Fibroblast of skin of right biceps (primary cell): ENCODE measurements at regions not wholly inside any gene's neighbourhood (a gene's known extent, or its start where the extent isn't known, plus 50 kb on each side); places are given as distances from the start of the nearest gene placed in this dataset.
A peak's percentile ranks its signal among the peaks of the same experiment; 100 is the strongest.
"Not testable (repeated sequence)": the region's sequence is repeated elsewhere in the genome, so short reads cannot be mapped to it uniquely, and the experiment has no call there.

Experiments used
- DNase-seq: peaks from one replicate; pipeline ENCODE4 v3.0.0-alpha.2; 2013

DNA sequence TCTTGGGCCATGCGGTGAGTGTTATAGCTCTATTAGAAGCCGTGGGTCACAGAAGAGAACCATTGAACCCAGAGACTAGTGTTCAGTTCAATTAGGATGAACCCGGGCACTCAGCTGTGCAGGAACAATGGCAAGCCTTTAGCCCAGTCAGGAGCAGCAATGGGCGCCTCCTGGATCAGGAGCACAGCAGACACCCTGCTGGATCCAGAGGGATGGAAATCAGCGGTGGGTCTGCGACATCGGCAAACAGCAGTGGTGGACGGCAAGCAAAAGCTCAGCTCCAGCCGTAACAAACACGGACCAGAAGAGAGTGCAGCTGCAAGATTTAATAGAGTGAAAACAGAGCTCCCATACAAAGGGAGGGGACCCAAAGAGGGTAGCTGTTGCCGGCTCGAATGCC, 228.3 kb upstream of the SPOPL start:
- DNase-seq: not testable (repeated sequence)

DNA sequence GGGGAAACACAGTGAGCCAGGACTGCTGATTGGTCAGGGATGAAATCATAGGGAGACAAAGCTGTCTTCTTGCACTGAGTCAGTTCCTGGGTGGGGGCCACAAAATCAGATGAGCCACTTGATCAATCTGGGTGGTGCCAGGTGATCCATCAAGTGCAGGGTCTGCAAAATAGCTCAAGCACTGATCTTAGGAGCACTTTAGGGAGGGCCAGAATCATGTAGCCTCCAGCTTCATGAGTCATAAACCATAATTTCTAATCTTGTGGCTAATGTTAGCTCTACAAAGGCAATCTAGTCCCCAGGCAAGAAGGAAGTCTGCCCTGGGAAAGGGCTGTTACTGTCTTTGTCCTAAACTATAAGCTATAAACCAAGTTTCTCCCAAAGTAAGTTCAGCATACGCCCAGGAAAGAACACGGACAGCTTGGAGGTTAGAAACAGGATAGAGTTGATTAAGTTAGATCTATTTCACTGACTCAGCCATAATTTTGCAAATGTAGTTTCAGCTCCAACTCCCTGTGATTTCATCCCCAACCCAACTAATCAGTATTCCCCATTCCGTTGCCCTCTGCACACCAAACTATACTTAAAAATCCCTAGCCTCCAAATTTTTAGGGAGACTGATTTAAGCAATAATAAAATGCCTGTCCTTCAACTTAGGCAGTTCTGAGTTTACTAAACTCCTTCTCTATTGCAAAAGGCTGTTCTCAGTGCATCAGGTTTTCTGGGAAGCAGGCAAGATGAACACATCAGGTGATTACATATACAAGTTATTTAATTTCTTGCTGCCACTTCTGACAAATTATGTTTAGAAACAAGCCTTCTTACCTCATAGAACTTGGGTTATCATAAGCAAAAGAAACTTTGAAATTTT, 226.9 kb upstream of the SPOPL start:
- peak; percentile 61 for DNase-seq

DNA sequence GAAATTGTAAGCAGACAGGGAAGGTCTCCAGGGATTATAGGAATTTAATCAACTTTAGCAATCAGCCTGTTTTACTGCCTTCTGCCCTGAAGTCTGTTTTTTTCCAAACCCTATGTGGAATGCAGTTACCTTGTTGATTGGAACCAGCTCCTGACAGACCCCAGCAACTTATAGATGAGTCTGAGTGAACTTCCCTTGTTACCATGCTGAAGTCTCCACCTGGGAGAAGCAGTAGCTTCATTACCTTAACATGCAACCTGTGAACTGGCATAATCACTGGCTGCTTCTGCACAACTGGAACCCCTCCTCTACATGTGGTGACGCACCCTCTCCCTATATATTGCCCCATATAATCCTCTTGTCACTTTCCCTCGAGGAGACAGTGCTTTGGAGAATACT, 226.3 kb upstream of the SPOPL start:
- peak; percentile 36 for DNase-seq

DNA sequence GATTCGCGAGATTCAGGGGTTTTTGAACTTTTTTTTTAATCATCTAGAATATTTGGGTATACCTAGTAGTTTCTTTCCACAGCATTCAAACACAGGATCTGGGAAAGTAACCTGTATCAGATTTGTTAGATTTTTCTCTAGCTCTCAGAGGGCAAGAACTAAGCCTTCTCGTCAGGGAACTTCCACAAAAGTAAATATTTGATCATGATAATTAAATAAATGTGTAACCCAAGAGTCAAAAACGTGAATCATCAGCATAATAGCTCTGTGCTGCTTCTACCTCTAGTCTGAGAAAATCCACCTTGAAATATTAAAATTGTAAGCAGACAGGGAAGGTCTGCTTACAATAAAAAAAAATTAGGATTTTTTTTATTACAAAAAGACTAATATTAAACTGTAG, 225.7 kb upstream of the SPOPL start:
- peak; percentile 63 for DNase-seq

DNA sequence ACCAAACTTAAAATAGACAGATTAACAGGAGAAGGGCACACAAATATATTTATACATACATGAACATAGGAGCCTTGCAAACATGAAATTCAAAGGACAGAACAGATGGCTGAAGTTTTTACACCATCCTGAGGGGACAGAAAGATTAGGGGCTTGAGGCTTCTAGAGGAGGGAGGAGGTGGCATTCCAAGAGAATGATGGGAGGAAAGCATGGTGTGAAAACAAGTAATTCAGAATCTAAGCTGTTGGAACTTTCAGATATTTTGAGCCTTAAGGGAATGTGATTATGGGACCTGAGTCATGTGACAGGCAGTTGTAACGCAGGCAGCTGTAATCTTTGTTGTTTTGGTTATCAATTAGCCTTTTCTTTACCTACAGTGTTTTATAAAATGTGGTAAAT, 225.2 kb upstream of the SPOPL start:
- DNase-seq: peak; percentile 25

DNA sequence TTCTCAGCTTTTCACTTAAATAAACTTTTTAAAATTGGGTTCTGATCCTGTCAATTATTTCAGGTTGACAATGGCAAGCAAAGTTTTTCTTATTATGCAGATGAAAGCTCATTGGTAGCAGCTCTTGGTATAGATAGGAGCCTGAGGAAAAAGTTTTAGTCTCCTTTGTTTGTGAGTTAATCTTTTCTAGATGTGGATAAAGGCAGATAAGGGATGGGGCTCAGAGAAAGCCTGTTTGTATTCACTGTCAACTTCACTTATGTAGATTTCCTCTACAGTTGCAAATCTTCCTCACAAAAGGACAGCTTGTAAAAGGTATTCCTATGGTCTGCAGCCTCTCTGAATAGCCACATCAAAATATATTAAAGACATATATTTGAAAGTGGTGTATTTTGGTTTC, 224.5 kb upstream of the SPOPL start:
- DNase-seq: no peak

DNA sequence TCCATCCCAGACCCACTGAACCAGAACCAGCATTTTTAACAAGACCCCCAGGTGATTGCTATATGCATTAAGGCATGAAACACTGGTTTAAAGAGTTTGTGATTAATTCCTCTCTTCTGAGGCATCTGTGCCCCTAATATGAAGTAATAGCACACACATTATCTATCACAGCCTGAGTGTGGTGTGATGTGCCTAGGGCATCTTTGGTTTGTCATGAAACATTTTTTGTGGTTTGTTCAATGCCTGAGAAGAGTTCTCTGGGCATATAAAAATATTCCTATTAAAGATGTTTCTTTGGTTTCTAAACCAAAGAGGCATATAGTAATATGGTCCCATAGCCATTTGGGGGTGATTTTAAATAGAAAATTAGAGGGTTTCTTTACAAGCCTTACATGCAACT, 221.7 kb upstream of the SPOPL start:
- DNase-seq: no peak

DNA sequence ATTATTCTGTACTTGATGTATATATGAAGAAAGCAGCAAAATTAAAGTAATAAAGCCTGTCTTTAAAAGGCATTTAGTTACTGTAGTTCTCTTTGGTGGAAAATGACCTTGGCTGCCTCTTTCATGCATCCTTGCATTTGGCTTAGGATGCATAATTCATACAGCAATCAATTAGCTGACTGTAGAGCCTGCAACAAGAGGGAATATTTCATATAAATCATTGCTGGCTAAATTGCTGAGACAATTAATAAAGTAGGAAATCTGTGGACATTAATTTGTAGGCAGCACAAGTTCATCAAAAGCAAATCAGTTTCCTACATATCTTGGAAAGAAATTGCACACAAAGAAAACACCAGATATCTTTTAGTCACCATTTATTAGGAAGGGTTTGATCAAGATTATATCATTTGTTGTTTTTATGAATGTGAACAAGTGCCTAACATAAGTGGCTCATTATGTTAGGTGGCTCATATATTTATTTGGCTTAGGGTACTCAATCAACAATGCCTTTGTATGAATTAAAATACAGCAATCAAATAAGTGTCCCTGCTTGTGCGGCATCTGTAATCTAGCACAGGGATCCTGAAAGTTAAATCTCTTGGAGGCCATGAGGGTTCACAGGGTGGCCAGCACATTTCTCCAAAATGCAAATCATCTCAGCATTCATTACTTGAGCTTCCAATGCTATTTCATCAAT, 220.4 kb upstream of the SPOPL start:
- DNase-seq: no peak

DNA sequence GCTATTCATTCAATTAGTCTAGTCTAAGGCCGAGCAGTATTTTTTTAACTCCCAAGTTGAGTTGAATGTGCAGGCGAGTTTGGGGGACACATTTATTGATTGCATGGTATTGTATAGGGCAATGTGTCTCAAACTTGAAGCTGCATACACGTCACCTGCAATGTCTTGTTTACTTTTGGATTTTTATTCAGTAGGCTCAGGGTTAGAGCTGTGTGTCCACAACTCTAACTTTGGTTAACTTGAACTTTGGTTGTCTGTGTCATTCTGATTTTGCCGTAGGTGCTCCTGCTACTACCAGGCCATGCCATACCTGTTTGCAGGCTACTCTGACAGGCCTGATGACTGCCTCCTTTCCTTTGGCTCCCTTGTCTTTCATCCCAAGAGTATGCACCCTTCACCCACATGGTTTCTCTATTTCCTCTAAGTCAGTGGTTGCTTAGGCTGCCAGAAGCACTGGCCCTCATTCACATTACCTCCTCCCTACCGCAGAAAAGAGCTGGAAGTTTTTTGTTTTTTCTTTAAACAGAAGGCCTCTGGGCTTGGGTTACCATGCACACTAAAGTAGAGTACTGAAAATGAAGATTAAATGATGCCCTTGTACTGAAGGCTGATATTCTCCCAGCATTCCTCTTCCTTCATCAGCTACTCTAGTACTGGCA, 219.4 kb upstream of the SPOPL start:
- DNase-seq: no peak

DNA sequence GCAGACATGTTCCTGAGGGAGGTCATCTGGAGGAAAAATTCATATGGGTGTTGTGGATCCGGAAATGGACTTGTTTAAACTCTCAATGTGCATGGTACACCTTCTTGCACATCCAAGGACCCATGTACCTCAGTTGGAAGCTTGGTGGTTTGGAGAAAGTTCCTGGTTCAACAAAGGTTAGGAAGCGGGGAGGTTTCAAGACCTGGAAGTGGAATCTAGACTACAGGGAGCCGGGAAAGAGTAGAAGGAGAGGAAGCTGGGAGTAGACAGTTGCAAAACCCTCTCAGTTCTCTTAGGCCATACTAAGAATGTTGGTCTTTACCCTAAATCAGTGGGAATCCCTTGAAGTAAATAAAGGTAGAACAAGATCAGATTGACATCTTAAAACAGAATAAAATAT, 209.8 kb upstream of the SPOPL start:
- DNase-seq: no peak

DNA sequence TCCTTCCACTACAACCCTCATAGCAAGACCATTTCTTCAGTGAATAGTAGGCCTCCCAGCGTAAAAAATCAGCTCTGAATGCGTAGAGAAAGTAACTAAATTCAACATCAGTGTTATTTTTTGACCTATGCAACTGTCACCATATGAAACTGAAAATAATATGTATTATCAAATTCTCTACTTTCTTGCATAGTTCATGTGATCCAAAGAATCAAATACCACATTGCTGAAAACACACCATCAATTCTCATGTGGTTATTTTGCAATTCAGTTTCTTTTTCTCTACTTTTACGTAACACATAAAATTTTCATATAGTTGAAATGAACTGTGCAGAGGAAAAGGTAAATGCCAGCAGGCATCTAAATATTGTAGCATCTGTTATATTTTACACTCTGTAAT, 208.5 kb upstream of the SPOPL start:
- no peak for DNase-seq

DNA sequence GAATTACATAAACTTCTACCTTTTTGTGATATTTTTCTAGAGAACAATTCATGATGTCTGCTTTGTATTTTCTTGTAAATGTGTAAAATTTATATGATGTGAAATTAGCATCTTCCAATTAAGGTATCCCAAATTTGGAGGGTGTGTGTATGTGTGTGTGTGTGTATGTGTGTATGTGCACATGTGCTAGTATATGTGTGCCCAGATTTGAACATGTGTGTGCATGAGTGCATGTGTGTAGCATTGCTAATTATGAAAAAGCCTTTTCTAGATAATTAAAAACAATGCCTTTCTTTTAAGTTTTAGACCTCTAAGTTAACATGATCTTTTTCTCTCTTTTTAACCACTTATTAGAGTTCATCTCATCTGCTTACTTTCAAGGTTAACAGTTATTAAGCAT, 208.0 kb upstream of the SPOPL start:
- no peak for DNase-seq

DNA sequence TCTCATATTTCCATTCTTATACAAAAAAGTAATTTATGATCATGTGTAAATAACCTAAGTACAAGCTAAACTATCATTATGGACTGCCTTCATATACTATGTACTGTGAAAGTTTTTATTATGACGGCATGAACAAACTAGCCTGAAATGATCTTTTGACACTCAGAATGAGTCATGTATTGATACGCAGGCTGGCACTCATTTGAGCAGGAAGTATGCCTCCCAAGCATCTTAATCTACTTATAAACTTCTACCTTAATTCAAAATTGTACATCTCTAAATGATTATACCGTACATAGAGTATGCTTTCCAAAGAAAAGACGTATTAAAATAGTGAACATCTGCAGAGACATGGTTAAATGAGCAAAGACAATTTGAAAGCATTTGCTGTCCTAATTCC, 207.1 kb upstream of the SPOPL start:
- DNase-seq: no peak

DNA sequence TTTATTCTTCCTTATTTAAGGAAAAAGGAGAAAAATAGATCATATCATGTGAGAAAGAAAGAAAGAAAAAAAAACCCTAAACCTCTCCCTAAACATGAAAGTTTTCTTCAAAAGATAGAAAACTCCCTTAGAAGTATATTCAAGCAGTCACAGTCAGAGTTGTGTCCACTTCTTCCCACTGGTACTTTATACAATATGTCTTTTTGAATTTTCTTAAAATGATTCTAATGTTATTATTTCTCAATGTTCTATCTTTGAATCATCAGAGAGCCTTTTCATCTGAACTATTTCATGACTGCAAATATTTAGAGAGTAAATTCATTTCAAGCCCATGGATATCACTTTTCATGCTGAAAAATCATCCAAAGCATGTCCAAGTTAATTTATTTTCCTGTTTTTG, 205.2 kb upstream of the SPOPL start:
- no peak for DNase-seq

DNA sequence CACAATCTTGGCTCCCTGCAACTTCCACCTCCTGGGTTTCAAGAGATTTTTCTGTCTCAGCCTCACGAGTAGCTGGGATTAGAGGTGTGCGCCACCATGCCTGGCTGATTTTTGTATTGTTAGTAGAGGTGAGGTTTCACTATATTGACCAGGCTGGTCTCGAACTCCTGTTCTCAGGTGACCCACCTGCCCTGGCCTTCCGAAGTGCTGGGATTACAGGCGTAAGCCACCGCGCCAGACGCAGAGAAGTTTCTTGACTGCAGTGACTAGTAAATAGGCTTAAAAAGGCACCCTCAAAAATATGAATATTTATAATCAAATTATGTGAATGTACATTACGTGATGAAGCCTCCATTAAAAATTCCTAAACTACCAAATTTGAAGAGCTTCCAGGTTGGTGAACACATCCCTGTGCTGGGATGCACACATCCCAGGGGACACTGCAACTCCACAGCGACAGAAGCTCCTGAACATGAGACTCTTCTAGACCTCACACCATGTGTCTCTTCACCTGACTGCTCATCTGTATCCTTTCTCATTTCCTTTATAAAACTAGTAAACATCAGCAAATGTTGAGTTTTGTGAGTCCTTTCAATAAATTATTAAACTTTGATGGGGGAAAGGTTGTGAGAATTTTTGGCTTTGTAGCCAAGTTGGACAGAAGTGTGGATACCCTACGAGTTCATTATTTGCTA, 203.3 kb upstream of the SPOPL start:
- no peak for DNase-seq

DNA sequence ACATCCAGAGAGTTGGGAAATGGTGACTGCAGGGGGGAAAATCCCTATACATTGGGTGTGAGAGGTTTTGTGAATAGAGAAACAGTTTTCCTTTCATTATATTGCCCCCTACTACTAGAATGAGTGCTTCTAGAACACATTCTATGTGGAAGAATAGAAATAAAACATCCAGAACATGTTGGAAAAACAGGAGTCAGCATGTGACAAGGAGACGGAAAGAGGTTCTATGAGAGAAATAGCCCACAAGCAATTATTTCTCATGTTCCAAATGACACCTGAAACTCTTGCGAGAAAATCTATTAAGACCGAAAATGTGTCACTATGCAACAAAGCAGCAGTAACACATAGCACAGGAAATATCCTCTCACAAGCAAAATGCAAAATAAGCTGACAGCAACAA, 202.7 kb upstream of the SPOPL start:
- DNase-seq: no peak

DNA sequence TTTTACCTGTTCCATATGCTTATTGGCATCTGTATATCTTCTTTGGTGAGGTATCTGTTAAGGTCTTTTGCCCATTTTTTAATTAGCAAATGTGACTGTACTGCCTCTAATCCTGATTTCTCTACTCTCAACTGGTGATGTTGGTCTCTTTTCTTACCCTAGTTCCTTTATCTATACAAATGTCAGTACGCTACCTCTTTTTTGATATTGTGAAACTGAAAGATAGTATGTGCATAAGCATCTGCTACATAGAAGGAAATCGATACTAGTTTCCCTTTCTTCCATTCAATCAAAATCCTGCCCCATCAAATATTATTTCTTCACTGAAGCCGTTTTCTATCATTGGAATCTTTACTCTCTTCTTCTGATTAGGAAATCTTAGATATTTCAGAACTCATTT, 194.9 kb upstream of the SPOPL start:
- no peak for DNase-seq

DNA sequence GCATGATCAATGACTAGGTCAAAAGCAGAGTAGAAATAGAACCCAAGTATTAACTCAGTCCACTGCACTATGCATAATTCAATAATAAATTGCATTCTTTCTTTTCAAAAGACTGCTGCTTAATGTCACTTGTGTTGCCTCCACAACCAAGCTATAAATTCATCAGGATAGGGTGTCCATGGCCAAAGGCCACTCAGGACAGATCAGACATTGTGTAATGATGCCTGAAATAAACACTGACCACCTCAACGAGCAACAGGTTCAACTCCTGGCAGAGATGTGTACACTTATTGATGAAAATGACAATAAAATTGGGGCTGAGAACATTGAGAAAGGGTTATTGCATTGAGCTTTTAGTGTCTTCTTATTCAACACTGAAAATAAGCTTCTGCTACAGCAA, 194.5 kb upstream of the SPOPL start:
- no peak for DNase-seq

DNA sequence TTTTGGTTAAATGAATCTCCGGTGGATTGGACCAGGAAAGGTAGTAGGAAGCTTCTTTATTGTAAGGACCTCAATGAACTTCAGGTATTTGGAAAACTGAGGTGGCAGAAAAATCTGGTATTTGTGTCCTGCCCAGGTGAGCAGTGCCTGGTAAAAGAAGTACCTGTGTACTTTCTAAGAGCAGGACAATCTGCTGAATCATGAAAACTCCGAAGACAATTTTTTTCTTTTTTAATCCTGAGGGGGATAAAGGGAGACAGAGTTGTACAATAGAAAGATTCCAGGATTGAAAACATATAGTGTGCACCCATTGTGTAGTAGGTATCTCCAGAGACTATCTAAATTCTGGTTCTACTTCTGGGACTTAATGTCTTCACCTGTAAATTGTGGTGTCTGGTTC, 191.8 kb upstream of the SPOPL start:
- DNase-seq: no peak

DNA sequence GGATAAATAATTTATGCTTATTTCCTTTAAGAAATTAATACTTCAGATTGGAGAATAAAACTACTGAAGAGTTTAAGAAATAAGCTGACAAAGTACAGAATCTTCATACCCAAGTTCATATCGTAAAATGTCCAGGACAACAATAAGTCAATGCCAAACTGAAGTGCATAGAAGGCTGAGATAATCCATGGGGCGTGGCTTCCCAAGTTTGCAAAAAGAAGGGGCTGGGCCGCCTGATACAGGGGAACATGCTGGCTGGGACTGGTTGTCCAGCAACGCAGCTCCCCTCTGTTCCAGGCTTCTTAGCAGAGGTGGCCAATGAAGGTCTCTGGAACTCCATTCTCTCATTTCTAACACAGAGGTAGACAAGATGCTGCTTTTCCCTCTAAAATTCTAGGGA, 189.5 kb upstream of the SPOPL start:
- DNase-seq: no peak

DNA sequence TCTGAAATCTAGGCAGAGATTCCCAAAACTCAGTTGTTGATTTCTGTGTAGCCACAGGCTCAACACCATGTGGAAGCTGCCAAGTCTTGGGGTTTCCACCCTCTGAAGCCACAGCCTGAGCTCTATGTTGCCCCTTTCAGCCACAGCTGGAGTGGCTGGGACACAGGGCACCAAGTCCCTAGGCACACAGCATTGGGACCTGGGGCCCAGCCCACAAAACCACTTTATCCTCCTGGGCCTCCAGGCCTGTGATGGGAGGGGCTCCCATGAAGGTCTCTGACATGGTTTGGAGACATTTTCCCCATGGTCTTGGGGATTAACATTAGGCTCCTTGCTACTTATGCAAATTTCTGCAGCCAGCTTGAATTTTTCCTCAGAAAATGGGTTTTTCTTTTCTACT, 186.0 kb upstream of the SPOPL start:
- DNase-seq: not testable (repeated sequence)

DNA sequence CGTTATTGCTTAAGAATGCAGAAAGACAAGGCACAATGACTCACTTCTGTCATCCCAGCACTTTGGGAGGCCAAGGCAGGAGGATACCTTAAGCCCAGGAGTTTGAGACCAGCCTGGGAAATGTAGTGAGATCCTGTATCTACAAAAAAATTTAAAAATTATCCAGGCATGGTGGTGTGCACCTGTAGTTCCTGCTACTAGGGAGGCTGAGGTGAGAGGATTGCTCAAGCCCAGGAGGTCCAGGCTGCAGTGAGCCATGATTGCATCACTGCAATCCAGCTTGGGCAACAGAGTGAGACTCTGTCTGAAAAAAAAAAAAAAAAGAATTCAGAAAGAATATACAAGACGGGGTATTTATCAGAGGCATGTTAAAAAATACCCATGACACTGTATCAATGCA, 182.0 kb upstream of the SPOPL start:
- no peak for DNase-seq

DNA sequence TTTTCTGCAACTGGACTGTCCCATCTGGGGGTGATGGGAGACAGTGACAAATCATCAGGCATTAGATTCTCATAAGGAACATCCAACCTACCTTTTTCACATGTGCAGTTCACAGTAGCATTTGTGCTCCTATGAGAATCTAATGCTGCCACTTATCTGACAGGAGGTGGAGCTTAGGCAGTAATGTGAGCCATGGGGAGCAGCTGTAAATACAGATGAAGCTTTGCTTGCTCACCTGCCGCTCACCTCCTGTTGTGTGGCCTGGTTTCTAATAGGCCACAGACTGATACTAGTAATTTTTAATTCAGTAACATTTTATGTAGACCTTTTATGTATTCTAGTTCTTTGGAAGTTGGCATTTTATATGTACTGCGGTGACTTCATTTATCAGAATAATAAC, 180.1 kb upstream of the SPOPL start:
- DNase-seq: no peak
